Epithelial cell of proximal tubule (primary cell): ENCODE measurements at regions not wholly inside any gene's neighbourhood (a gene's known extent, or its start where the extent isn't known, plus 50 kb on each side); places are given as distances from the start of the nearest gene placed in this dataset.

Source experiments
- DNase-seq: peaks from one replicate; pipeline ENCODE4 v3.0.0-alpha.2; 2011; ENCODE audit warnings: low read depth
- H3K4me3 ChIP-seq: 2 replicates; pipeline ENCODE4 v1.5.1; 2011; ENCODE audit warnings: low read depth, mild to moderate bottlenecking, low read length
- TF ChIP-seq, protein P1 (sequence below): conservative IDR thresholded peaks from 2 replicates; pipeline ENCODE4 v1.5.1; 2012; ENCODE audit warnings: low read depth, mild to moderate bottlenecking, low read length

DNA sequence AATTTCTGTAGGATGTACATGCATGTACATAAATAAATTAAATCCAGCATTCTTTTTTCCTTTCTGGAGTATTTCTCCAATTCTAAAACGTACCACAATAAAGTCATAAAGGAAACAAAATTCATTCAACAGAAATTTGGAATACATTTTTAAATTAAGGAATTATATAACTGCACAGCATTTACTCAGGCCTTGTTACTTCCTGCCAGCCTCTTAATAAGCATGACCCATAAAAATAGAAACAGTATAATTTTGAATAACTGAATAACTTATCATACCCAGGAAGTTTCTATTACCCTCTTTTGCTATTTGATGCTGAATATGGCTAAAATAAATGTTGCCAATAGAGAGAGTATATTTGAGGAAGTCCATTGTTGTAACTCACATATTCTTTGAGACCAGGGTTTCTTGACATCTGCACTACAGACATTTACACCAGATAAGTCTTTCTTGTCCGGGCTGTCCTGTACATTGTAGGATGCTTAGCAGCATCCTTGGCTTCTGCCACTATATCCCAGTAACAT lies 178.2 kb downstream of the KLF12 start:
- DNase-seq: no peak

DNA sequence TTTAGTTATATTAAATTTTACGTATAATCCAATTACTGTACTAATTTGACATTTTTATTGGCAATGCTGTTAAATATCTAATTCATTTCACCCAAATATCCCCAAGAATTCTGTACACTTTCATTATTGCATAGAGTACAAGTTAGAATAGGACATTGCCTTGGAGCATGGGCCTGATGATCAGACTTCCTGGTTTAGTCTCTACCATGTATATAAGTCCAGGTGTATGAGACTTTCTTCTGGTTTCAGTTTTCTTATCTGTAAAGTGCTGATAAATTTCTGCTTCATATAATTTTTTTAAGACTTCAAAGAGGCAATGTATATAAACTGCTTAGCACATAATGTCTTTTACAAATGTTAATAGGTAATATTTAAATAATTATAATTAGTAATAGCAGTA lies 179.4 kb downstream of the KLF12 start:
- DNase-seq: no peak

More for the DNA sequence above, 178.2 kb downstream of the KLF12 start:
- H3K4me3 ChIP-seq: no peak overlapping the region
- TF ChIP-seq, protein P1, sequence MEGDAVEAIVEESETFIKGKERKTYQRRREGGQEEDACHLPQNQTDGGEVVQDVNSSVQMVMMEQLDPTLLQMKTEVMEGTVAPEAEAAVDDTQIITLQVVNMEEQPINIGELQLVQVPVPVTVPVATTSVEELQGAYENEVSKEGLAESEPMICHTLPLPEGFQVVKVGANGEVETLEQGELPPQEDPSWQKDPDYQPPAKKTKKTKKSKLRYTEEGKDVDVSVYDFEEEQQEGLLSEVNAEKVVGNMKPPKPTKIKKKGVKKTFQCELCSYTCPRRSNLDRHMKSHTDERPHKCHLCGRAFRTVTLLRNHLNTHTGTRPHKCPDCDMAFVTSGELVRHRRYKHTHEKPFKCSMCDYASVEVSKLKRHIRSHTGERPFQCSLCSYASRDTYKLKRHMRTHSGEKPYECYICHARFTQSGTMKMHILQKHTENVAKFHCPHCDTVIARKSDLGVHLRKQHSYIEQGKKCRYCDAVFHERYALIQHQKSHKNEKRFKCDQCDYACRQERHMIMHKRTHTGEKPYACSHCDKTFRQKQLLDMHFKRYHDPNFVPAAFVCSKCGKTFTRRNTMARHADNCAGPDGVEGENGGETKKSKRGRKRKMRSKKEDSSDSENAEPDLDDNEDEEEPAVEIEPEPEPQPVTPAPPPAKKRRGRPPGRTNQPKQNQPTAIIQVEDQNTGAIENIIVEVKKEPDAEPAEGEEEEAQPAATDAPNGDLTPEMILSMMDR: no peak

DNA sequence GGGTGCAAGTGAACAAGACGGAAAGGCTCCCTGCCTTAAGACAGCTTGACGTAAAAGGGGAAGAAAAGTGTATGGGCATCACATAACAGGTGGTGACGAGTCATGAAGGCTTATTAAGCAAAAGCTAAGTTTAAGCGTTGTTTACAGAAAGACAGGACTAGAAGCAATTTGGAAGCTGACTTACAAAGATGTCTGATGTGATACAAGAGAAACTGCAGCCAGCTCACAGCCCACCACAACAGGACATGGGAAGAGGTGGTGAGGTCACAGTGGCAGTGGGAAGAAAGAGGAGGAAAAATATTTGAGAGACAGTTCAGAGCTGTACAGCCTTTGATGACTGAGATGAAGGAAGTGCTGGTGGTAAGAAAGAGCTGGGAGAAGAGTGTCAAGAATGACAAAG lies 181.6 kb downstream of the KLF12 start:
- TF ChIP-seq, protein P1: no peak
- no peak overlapping the region for H3K4me3 ChIP-seq
- DNase-seq: no peak

More for the DNA sequence above, 179.4 kb downstream of the KLF12 start:
- H3K4me3 ChIP-seq: no peak overlapping the region
- TF ChIP-seq, protein P1: no peak

DNA sequence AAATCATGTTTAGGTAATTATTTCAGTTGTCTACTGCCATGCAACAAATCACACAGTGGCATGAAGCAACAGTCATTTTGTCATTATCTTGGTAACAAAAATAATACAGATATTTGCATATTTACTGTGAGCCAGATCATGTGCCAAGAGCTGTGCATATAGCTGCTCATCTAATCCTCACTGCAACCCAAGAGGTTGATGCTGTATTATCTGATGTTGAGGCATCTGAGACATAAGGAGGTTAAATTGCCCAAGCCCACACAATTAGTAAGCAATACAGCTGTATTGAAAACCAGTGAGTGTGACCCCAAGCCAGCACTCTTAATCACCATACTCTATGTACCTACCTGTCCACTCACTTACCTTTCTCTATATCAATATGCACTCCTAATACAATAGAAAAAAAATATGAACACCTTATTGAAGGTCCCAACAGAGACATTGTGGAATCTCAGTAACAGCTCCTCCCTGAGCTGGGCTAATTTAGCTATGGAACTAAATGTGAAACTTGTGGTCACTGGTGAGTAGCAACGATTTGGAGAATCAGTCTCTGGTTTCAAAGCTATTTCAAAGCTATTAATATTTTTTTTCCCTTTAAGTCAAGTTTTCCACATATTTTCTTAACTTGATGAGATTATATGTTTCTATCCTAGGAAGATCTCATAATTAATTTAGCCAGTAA lies 185.2 kb downstream of the KLF12 start:
- H3K4me3 ChIP-seq: no peak overlapping the region
- no peak for DNase-seq
- TF ChIP-seq, protein P1: no peak

DNA sequence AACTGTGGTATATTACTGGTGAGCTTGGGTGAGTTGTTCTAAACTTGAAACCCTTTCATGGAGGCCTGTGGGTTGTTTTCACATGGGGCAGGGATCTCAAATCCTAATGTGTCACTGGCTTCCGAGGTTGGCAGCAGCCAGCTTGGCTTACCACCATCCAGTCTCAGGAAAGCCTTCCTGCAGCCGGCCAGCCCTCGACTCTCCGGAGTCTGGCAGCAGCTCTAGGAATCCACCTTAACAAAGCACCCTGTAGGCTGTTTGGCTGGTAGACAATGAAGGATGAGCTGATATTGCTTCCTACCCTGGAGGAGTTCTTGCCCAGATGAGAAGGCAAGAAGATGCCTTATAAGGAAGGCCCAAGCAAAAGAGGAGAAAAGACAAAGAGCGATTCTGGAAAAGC lies 188.3 kb downstream of the KLF12 start:
- no peak for DNase-seq
- no peak overlapping the region for H3K4me3 ChIP-seq
- TF ChIP-seq, protein P1: no peak

DNA sequence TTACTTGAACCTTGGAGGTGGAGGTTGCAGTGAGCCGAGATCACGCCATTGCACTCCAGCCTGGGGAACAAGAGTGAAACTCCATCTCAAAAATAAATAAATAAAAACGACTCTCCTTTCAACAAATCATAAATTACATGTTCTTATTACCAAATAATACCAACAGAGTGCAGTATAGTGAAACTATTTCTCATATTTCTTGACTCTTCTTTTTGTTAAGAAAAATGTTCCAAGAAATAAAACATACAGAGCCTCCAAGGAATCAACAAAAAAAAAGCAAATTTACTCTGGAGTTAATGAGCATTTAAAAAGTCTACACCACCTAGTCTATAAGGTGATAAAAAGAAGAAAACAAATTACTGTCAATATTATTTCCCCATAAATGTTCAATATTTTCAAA lies 188.8 kb downstream of the KLF12 start:
- DNase-seq: no peak
- no peak overlapping the region for H3K4me3 ChIP-seq
- TF ChIP-seq, protein P1: no peak

DNA sequence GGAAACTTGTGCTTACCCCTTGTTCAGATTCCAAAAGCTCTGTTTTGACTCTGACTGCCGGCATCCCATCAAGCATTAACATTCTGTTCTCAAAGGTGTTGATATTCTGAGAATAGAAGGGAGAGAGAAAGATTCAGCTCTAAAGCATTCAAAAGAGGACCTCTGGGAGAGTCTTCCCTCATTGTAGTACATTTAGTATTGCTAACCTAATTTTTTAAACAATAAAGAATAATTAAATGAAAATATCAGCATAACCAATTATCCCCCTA lies 190.3 kb downstream of the KLF12 start:
- no peak overlapping the region for H3K4me3 ChIP-seq
- TF ChIP-seq, protein P1: no peak
- no peak for DNase-seq
